MM.1S (cell line): ENCODE measurements at regions not wholly inside any gene's neighbourhood (a gene's known extent, or its start where the extent isn't known, plus 50 kb on each side); places are given as distances from the start of the nearest gene placed in this dataset.

Experiments
- DNase-seq: peaks from one replicate; pipeline ENCODE4 v3.0.0-alpha.2; 2015
- H2AFZ ChIP-seq: fragments of 300-600 bp; sonication (generic); 2 replicates; pipeline ENCODE4 v1.6.0; 2016; ENCODE audit warnings: antibody characterized with exemption, low read length
- H3F3A ChIP-seq: fragments of 300-600 bp; sonication (generic); 2 replicates; pipeline ENCODE4 v1.6.1; 2016; ENCODE audit warnings: mild to moderate bottlenecking, antibody characterized with exemption, low read length, moderate library complexity, mixed read lengths; ENCODE audit not compliant: insufficient read depth
- H3K27ac ChIP-seq: fragments of 300-600 bp; sonication (generic); 2 replicates; pipeline ENCODE4 v1.5.1; 2016; ENCODE audit warnings: mild to moderate bottlenecking, low read length
- H3K27me3 ChIP-seq: fragments of 300-600 bp; sonication (generic); replicated peaks from 2 replicates; pipeline ENCODE4 v1.6.0; 2016; ENCODE audit warnings: low read length; ENCODE audit not compliant: insufficient read depth
- H3K36me3 ChIP-seq: fragments of 300-600 bp; sonication (generic); replicated peaks from 2 replicates; pipeline ENCODE4 v1.6.1; 2016; ENCODE audit warnings: mild to moderate bottlenecking, low read length, mixed read lengths; ENCODE audit not compliant: insufficient read depth
- H3K4me1 ChIP-seq: fragments of 300-600 bp; sonication (generic); 2 replicates; pipeline ENCODE4 v1.6.1; 2016; ENCODE audit warnings: low read length, mixed read lengths
- H3K4me2 ChIP-seq: fragments of 300-600 bp; sonication (generic); 2 replicates; pipeline ENCODE4 v1.6.0; 2016; ENCODE audit warnings: low read depth, low read length
- H3K4me3 ChIP-seq: fragments of 300-600 bp; sonication (generic); 2 replicates; pipeline ENCODE4 v1.5.1; 2016; ENCODE audit warnings: low read length, mixed read lengths
- H3K79me2 ChIP-seq: fragments of 300-600 bp; sonication (generic); 2 replicates; pipeline ENCODE4 v1.6.1; 2016; ENCODE audit warnings: mixed run types, low read length, mixed read lengths
- H3K9ac ChIP-seq: fragments of 300-600 bp; sonication (generic); 2 replicates; pipeline ENCODE4 v1.6.1; 2016; ENCODE audit warnings: low read length, mixed read lengths
- H3K9me2 ChIP-seq: fragments of 300-600 bp; sonication (generic); replicated peaks from 2 replicates; pipeline ENCODE4 v1.6.1; 2016; ENCODE audit warnings: mild to moderate bottlenecking, low read length, mixed read lengths; ENCODE audit not compliant: insufficient read depth
- H3K9me3 ChIP-seq: fragments of 300-600 bp; sonication (generic); replicated peaks from 2 replicates; pipeline ENCODE4 v1.6.1; 2016; ENCODE audit warnings: mild to moderate bottlenecking, low read length, mixed read lengths; ENCODE audit not compliant: insufficient read depth
- H4K20me1 ChIP-seq: fragments of 300-600 bp; sonication (generic); 2 replicates; pipeline ENCODE4 v1.6.1; 2016; ENCODE audit warnings: mild to moderate bottlenecking, low read length, moderate library complexity, mixed read lengths; ENCODE audit not compliant: insufficient read depth
- EZH2 ChIP-seq: fragments of 300-600 bp; sonication (generic); optimal IDR thresholded peaks from 2 replicates; pipeline ENCODE3; 2017; ENCODE audit warnings: low read depth, mild to moderate bottlenecking, antibody characterized with exemption, low read length, mixed read lengths
- EZH2phosphoT487 ChIP-seq: fragments of 300-600 bp; sonication (generic); IDR thresholded peaks from 2 replicates; pipeline ENCODE4 v1.6.1; 2018; ENCODE audit warnings: antibody characterized with exemption, low read length
- TF ChIP-seq, protein P1 (sequence below): fragments of 300-600 bp; sonication (generic); IDR thresholded peaks from 2 replicates; pipeline ENCODE4 v1.5.1; 2016; ENCODE audit warnings: antibody characterized with exemption, low read length, mixed read lengths

DNA sequence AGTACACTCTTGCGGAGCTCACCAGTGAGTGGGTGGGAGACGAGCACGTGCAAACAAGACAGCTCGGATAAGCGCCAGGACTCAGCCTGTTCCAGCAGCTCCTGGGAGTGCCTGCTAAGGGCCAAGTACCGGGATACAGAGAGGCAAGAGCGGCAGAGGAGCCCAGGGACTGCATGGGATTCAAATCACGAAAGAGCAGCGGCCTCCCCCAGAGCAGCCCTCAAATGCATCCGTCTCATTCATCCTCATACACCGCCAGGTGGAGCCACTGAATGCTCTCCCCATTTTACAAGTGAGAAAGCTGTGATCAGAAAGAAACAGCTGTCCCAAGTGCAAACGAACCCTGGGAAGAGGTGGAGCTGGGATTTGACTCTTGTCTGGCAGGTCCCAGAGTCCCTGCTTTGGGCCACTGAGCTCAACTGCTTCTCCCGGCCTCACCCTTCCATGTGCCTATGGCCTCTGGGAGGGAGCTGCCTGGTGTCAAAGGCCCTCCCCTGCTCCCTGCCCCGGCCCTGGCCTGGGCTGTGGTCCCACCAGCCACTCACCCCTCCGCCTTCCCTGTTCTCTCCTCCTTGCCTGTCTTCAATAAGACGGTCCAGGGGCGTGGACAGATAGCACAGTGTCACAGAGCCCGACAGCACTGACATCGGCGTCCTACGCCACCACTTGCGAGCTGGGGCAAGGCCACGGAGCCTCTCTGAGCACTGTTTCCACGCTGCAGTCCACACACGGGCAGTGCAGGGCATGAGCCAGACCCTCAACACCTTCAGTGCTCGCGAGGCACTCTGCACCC, 72.8 kb upstream of the TAF1B start:
- no peak overlapping the region for H2AFZ ChIP-seq

GRCh38 chr2:9771101-9771449, 72.2 kb upstream of the TAF1B start:
- Histone ChIP-seq H3K27ac (no peak overlapping the region), H2AFZ (no peak overlapping the region), H3K4me1 (no peaks in the 10 kb centered on the region), H3K4me2 (no peak overlapping the region), H3K9me2 (no peaks in the 10 kb centered on the region), H3K4me3 (no peak overlapping the region), H3K9ac (no peak overlapping the region), H3K36me3 (no peaks in the 10 kb centered on the region), H3K27me3 (peaks cover 16% of the 10 kb centered on the region), H3F3A (no peaks in the 10 kb centered on the region), H3K79me2 (no peaks in the 10 kb centered on the region), H3K9me3 (no peaks in the 10 kb centered on the region), H4K20me1 (no peaks in the 10 kb centered on the region)
- no peak for TF ChIP-seq EZH2
- TF ChIP-seq EZH2phosphoT487: no peak
- TF ChIP-seq, protein P1, sequence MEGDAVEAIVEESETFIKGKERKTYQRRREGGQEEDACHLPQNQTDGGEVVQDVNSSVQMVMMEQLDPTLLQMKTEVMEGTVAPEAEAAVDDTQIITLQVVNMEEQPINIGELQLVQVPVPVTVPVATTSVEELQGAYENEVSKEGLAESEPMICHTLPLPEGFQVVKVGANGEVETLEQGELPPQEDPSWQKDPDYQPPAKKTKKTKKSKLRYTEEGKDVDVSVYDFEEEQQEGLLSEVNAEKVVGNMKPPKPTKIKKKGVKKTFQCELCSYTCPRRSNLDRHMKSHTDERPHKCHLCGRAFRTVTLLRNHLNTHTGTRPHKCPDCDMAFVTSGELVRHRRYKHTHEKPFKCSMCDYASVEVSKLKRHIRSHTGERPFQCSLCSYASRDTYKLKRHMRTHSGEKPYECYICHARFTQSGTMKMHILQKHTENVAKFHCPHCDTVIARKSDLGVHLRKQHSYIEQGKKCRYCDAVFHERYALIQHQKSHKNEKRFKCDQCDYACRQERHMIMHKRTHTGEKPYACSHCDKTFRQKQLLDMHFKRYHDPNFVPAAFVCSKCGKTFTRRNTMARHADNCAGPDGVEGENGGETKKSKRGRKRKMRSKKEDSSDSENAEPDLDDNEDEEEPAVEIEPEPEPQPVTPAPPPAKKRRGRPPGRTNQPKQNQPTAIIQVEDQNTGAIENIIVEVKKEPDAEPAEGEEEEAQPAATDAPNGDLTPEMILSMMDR: no peak
- DNase-seq: no peak

More for the DNA sequence above, 72.8 kb upstream of the TAF1B start:
- H3K36me3 ChIP-seq: no peaks in the 10 kb centered on the region
- no peaks in the 10 kb centered on the region for H3K9me2 ChIP-seq
- no peaks in the 10 kb centered on the region for H3K79me2 ChIP-seq
- H3K27ac ChIP-seq: no peak overlapping the region
- H3K4me3 ChIP-seq: no peak overlapping the region
- H3K4me2 ChIP-seq: no peak overlapping the region
- H3K9me3 ChIP-seq: no peaks in the 10 kb centered on the region
- no peak for TF ChIP-seq EZH2
- TF ChIP-seq, protein P1: peak; percentile 61
- TF ChIP-seq EZH2phosphoT487: no peak
- H3K27me3 ChIP-seq: peaks cover 10% of the 10 kb centered on the region
- H3F3A ChIP-seq: no peaks in the 10 kb centered on the region
- no peaks in the 10 kb centered on the region for H3K4me1 ChIP-seq
- no peaks in the 10 kb centered on the region for H4K20me1 ChIP-seq
- no peak overlapping the region for H3K9ac ChIP-seq
- DNase-seq: peak; percentile 47

- no peaks in the 10 kb centered on the region for H4K20me1 ChIP-seq
- no peak overlapping the region for H3K4me3 ChIP-seq
- H3K27me3 ChIP-seq: peaks cover 19% of the 10 kb centered on the region
- H3K4me1 ChIP-seq: no peaks in the 10 kb centered on the region
- no peak overlapping the region for H3K9ac ChIP-seq
- H3K9me3 ChIP-seq: no peaks in the 10 kb centered on the region
- no peak for DNase-seq
- H3K27ac ChIP-seq: no peak overlapping the region
- H3K9me2 ChIP-seq: no peaks in the 10 kb centered on the region
- TF ChIP-seq EZH2 (no peak), EZH2phosphoT487 (no peak)
- TF ChIP-seq, protein P1: no peak
- no peaks in the 10 kb centered on the region for H3F3A ChIP-seq
- no peaks in the 10 kb centered on the region for H3K36me3 ChIP-seq
- no peak overlapping the region for H2AFZ ChIP-seq
- H3K4me2 ChIP-seq: no peak overlapping the region
- H3K79me2 ChIP-seq: no peaks in the 10 kb centered on the region
Measured at GRCh38 chr2:9771481-9772017, 71.7 kb upstream of the TAF1B start.
